Cardiac muscle cell (in vitro differentiated cells and primary cell): ENCODE measurements at regions not wholly inside any gene's neighbourhood (a gene's known extent, or its start where the extent isn't known, plus 50 kb on each side); places are given as distances from the start of the nearest gene placed in this dataset.
A peak's percentile ranks its signal among the peaks of the same experiment; 100 is the strongest.

Experiments
- DNase-seq, 2 donors: peaks; one replicate each; pipeline versions ENCODE4 v3.0.0 to v3.0.0-alpha.2; 2010 to 2017; ENCODE audit warnings: low read depth in 1 of 2, low spot score in 1 of 2
- H3K27ac ChIP-seq: fragments of 200-600 bp; sonication (generic); 2 replicates; pipeline ENCODE4 v1.5.1; 2016
- H3K27me3 ChIP-seq: fragments of 200-600 bp; sonication (generic); 2 replicates; pipeline ENCODE4 v1.6.0; 2016; ENCODE audit warnings: control low read depth
- H3K36me3 ChIP-seq: fragments of 200-600 bp; sonication (generic); 2 replicates; pipeline ENCODE4 v1.5.1; 2016; ENCODE audit warnings: control low read depth
- H3K4me1 ChIP-seq: fragments of 200-600 bp; sonication (generic); 2 replicates; pipeline ENCODE4 v1.8.1; 2017; ENCODE audit warnings: low read depth, mild to moderate bottlenecking, mixed run types
- H3K4me3 ChIP-seq: fragments of 200-600 bp; sonication (generic); 2 replicates; pipeline ENCODE4 v1.5.1; 2016; ENCODE audit warnings: mild to moderate bottlenecking
- H3K9me3 ChIP-seq: fragments of 200-600 bp; sonication (generic); 2 replicates; pipeline ENCODE4 v1.5.1; 2017; ENCODE audit warnings: low read depth, mild to moderate bottlenecking, control low read depth
- TF ChIP-seq, protein P1 (sequence below): IDR thresholded peaks from 2 replicates; pipeline ENCODE4 v1.5.1; 2012; ENCODE audit warnings: low read depth, mild to moderate bottlenecking, low read length

DNA sequence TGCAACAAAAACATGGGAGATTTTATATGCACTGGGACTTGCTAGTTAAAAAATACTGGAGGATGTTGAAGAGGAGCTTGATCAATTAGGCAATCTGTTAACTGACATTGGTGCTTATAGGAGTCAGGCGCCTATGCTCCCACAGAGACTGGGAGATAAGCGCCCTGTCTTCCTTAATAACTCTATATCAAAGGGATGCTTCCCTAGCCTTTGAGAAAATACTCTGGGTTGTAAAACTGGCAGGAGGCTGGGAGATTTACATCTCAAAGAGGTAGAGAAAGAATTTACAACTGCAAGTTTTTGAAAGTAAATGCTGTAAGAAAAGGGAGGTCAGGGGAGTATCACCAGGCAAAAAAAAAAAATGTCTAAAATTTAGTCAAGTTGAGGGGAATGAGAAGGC, 325.4 kb downstream of the PCDH10 start:
- no peaks in the 10 kb centered on the region for H3K9me3 ChIP-seq
- no peaks in the 10 kb centered on the region for H3K4me1 ChIP-seq
- DNase-seq = no peak
- H3K27ac ChIP-seq = no peak overlapping the region
- no peaks in the 10 kb centered on the region for H3K36me3 ChIP-seq
- TF ChIP-seq, protein P1, sequence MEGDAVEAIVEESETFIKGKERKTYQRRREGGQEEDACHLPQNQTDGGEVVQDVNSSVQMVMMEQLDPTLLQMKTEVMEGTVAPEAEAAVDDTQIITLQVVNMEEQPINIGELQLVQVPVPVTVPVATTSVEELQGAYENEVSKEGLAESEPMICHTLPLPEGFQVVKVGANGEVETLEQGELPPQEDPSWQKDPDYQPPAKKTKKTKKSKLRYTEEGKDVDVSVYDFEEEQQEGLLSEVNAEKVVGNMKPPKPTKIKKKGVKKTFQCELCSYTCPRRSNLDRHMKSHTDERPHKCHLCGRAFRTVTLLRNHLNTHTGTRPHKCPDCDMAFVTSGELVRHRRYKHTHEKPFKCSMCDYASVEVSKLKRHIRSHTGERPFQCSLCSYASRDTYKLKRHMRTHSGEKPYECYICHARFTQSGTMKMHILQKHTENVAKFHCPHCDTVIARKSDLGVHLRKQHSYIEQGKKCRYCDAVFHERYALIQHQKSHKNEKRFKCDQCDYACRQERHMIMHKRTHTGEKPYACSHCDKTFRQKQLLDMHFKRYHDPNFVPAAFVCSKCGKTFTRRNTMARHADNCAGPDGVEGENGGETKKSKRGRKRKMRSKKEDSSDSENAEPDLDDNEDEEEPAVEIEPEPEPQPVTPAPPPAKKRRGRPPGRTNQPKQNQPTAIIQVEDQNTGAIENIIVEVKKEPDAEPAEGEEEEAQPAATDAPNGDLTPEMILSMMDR = no peak
- H3K27me3 ChIP-seq = no peaks in the 10 kb centered on the region
- no peak overlapping the region for H3K4me3 ChIP-seq

DNA sequence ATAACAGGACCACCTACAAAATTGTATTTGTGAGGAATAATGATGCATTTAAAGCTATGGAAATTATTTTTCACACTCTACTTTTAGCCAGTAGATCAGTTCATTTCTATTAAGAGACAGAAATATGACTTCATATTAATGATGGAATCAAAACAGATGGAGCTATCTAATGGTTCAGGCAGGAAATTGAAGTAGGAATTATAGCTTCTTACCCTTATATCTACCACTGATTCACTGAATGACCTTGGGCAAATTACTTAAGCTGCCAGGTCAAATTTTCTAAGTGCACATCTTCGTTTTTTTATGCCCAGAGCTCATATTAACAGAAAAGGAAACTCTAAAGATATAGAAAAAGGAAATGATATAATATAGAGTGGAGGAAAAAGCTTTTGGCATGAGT, 323.1 kb downstream of the PCDH10 start:
- no peaks in the 10 kb centered on the region for H3K27me3 ChIP-seq
- no peaks in the 10 kb centered on the region for H3K4me1 ChIP-seq
- DNase-seq = no peak
- H3K36me3 ChIP-seq = no peaks in the 10 kb centered on the region
- no peak overlapping the region for H3K27ac ChIP-seq
- no peaks in the 10 kb centered on the region for H3K9me3 ChIP-seq
- no peak overlapping the region for H3K4me3 ChIP-seq
- TF ChIP-seq, protein P1 = no peak

DNA sequence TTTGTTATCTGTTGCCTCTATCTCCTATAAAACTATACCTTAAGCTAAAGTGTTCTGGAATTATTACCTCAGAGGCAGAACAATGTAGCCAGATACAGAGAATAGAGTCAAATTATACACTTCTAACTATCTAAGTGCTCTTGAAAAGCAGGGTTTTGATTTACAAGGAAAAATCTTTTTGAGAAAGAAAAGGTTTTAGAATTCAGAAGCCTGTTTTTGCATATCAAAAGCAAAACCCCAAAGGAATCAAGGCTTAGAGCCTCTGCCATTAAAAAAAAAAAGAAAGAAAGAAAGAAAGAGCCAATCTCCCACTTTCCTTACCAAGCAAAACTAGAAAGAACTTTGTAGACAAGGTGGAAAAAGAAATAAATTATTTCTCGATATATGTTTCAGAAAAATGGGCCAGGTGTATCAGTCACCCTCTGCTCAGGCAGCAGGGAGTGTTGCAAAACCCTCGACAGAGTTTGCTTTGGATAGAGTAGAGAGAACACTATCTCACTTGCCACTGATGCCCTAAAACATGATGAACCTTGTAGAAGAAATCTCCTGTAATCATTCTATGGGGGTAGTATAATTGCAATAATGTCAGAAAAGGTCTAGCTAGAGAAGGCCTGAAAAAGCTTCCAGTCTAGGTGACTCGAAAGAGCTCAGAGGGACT, 318.3 kb downstream of the PCDH10 start:
- Histone ChIP-seq H3K27me3 (no peaks in the 10 kb centered on the region), H3K4me1 (no peaks in the 10 kb centered on the region), H3K27ac (no peak overlapping the region), H3K36me3 (no peaks in the 10 kb centered on the region), H3K9me3 (no peaks in the 10 kb centered on the region), H3K4me3 (no peak overlapping the region)
- DNase-seq = no peak
- TF ChIP-seq, protein P1 = no peak

DNA sequence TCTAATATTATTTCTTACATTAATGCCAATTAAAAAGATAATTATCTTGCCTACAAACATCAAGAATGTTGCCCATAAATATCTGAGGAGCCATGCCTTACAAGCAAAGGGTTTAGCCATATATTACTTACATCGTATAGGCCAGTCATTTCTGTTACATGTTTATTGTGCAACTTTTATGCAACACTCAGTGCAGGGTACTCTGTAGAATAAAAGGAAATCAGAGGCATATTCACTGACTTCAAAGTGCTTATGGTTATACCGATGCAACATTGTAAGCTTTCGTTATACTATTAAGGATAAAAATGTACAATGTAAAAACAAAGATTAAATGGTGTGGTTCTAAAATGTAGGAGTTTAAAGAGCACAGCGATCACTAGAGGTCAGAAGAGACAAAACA, 315.9 kb downstream of the PCDH10 start:
- Histone ChIP-seq H3K9me3 (no peaks in the 10 kb centered on the region), H3K27me3 (no peaks in the 10 kb centered on the region), H3K36me3 (no peaks in the 10 kb centered on the region), H3K27ac (no peak overlapping the region), H3K4me3 (no peak overlapping the region), H3K4me1 (no peaks in the 10 kb centered on the region)
- TF ChIP-seq, protein P1 = peak; percentile 15
- peak in 1 of 2 donors; percentile 14 for DNase-seq

DNA sequence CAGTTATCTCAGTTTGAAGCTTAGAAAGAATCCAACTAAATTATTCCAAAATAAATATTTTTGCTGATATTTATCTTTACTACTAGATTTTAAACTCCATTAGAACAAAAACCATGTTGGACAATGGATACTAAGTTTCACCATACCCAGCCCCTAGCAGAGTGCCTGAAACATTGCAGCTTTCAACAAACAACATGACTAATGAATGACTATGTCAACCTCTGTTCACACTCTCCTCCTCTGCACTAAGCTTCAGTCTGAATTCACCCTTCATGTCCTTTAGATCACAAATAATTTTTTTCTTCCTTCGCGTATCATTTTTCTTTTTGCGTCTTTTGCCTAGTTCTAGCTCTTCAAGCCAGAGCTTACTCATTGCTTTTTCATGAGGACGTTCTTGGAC, 315.2 kb downstream of the PCDH10 start:
- Histone ChIP-seq H3K36me3 (no peaks in the 10 kb centered on the region), H3K9me3 (no peaks in the 10 kb centered on the region), H3K27me3 (no peaks in the 10 kb centered on the region), H3K4me3 (no peak overlapping the region), H3K4me1 (no peaks in the 10 kb centered on the region), H3K27ac (no peak overlapping the region)
- TF ChIP-seq, protein P1 = no peak
- DNase-seq = peak in 1 of 2 donors; percentile 38

DNA sequence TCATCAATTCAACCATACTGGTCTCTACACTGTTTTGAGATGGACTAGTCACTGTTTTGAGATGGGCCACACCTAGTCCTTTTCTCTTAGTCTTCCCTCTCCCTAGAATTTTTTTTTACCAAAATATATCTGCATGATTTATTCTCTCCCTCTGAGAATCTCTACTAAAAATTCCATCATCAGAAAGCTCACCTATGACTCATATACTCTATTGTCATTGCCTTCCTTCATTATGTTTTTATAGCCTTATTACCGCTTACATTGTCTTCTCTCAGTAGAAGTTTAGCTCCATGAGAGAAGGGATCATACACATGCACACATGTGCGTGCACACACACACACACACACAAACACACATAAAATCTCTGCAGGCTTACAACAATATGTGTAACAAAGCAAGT, 303.6 kb downstream of the PCDH10 start:
- Histone ChIP-seq H3K9me3 (no peaks in the 10 kb centered on the region), H3K27ac (no peak overlapping the region), H3K4me1 (no peaks in the 10 kb centered on the region), H3K27me3 (no peaks in the 10 kb centered on the region), H3K36me3 (no peaks in the 10 kb centered on the region), H3K4me3 (no peak overlapping the region)
- DNase-seq = no peak
- TF ChIP-seq, protein P1 = no peak
